HepG2 (cell line): ENCODE measurements at regions not wholly inside any gene's neighbourhood (a gene's known extent, or its start where the extent isn't known, plus 50 kb on each side); places are given as distances from the start of the nearest gene placed in this dataset.

Source experiments
- ATAC-seq: fragments of 200-7000 bp; cut with Tn5 transposase; 3 replicates; pipeline ENCODE4 v1.9.1; 2020; ENCODE audit warnings: mild to moderate bottlenecking, moderate library complexity
- BruUV-seq: library from RNA; stranded (reverse); fragments of 400-500 nt; replicated peaks from 2 replicates; lab custom pipeline; 2021; lab: Mats Ljungman, UMichigan
- CTCF ChIA-PET: fragments of 300-600 bp; formaldehyde crosslinking; extraction: SDS; loops from one replicate; lab custom pipeline; 2021; ENCODE audit warnings: low total read pairs, inconsistent platforms, low intra/inter-chr PET ratio; lab: Yijun Ruan, JAX
- POLR2A ChIA-PET: fragments of 350-600 bp; sonication (Branson Sonifier 250); formaldehyde crosslinking; loops from one replicate; lab custom pipeline; 2020; ENCODE audit warnings: antibody characterized with exemption, inconsistent platforms; lab: Yijun Ruan, JAX
- DNase-seq: peaks from one replicate; pipeline ENCODE4 v3.0.0-alpha.2; 2015; ENCODE audit warnings: low spot score
- FAIRE-seq: peaks from 3 replicates; lab custom pipeline; 2011; peaks lifted over from hg19 to GRCh38; lab: Jason Lieb, UNC
- H2AFZ ChIP-seq: one replicate; pipeline ENCODE4 v1.6.1; 2011; ENCODE audit warnings: low read length, inconsistent platforms
- H3K27ac ChIP-seq: fragments of 300-600 bp; 3 replicates; pipeline ENCODE4 v1.8.0; 2011; ENCODE audit warnings: mixed run types, mild to moderate bottlenecking, mixed read lengths, low read length, inconsistent platforms; ENCODE audit not compliant: insufficient read depth; ENCODE audit errors: extremely low read length
- H3K27me3 ChIP-seq, 2 experiments: fragments of 200-600 bp in 1 of 2; 2 replicates in 1 of 2; 3 replicates in 1 of 2; pipeline versions ENCODE4 v1.6.0 to v1.8.0; 2011; ENCODE audit warnings: low read length in 2 of 2, mild to moderate bottlenecking in 2 of 2, moderate library complexity in 2 of 2, inconsistent platforms in 1 of 2; ENCODE audit not compliant: insufficient read depth in 2 of 2, control insufficient read depth in 1 of 2
- H3K36me3 ChIP-seq, 2 experiments: fragments of 200-600 bp in 1 of 2; replicated peaks in 1 of 2; 2 replicates in 1 of 2; 3 replicates in 1 of 2; pipeline versions ENCODE4 v1.5.1 to v1.8.0; 2011; ENCODE audit warnings: low read length in 2 of 2, inconsistent platforms in 1 of 2; ENCODE audit not compliant: insufficient read depth in 2 of 2, control insufficient read depth in 1 of 2
- H3K4me1 ChIP-seq: 2 replicates; pipeline ENCODE4 v1.5.1; 2012; ENCODE audit warnings: low read length, inconsistent platforms; ENCODE audit not compliant: insufficient read depth
- H3K4me2 ChIP-seq: 2 replicates; pipeline ENCODE4 v1.6.0; 2011; ENCODE audit warnings: low read depth, low read length, inconsistent platforms
- H3K4me3 ChIP-seq, 3 experiments: fragments of 200-600 bp in 1 of 3; sonication (generic), shearing (Covaris generic) in 1 of 3; replicated peaks in 1 of 3; 2 replicates each; pipeline ENCODE4 v1.5.1; 2011 to 2016; ENCODE audit warnings: low read length in 3 of 3, inconsistent platforms in 2 of 3, low read depth in 2 of 3, mild to moderate bottlenecking in 2 of 3, control low read depth in 1 of 3, mixed read lengths in 1 of 3; ENCODE audit not compliant: insufficient read depth in 1 of 3
- H3K79me2 ChIP-seq: one replicate; pipeline ENCODE4 v1.6.1; 2011; ENCODE audit warnings: low read length, inconsistent platforms; ENCODE audit not compliant: insufficient read depth
- H3K9ac ChIP-seq: 2 replicates; pipeline ENCODE4 v1.6.0; 2011; ENCODE audit warnings: mild to moderate bottlenecking, low read depth, low read length, inconsistent platforms; ENCODE audit not compliant: insufficient read depth
- H3K9me3 ChIP-seq: 2 replicates; pipeline ENCODE4 v1.5.1; 2012; ENCODE audit warnings: mild to moderate bottlenecking, low read length
- H4K20me1 ChIP-seq: 2 replicates; pipeline ENCODE4 v1.6.0; 2011; ENCODE audit warnings: inconsistent platforms, mild to moderate bottlenecking, low read length, moderate library complexity; ENCODE audit not compliant: insufficient read depth
- KAT7 ChIP-seq: IDR thresholded peaks from 2 replicates; pipeline ENCODE4 v1.6.1; 2018; ENCODE audit warnings: borderline replicate concordance, missing compliant biosample characterization
- KDM3A ChIP-seq: IDR thresholded peaks from 2 replicates; pipeline ENCODE4 v1.6.1; 2018; ENCODE audit warnings: low read depth, missing compliant biosample characterization
- KDM5B ChIP-seq: sonication (generic); formaldehyde crosslinking; IDR thresholded peaks from 2 replicates; pipeline ENCODE4 v1.4.0; 2020; ENCODE audit warnings: missing genetic modification reagents, mild to moderate bottlenecking, borderline replicate concordance
- PHF21A ChIP-seq: sonication (generic); formaldehyde crosslinking; IDR thresholded peaks from 2 replicates; pipeline ENCODE4 v1.5.0; 2020; ENCODE audit warnings: mild to moderate bottlenecking, missing genetic modification reagents
- RELA ChIP-seq: sonication (generic); formaldehyde crosslinking; IDR thresholded peaks from 2 replicates; pipeline ENCODE4 v1.4.0; 2020; ENCODE audit warnings: missing genetic modification reagents
- REXO4 ChIP-seq: sonication (generic); formaldehyde crosslinking; IDR thresholded peaks from 2 replicates; pipeline ENCODE4 v1.8.0; 2022; ENCODE audit warnings: missing genetic modification reagents, mild to moderate bottlenecking, borderline replicate concordance
- SMAD9 ChIP-seq: sonication (generic); formaldehyde crosslinking; IDR thresholded peaks from 2 replicates; pipeline ENCODE4 v1.5.1; 2020; ENCODE audit warnings: mild to moderate bottlenecking, missing genetic modification reagents
- UBTF ChIP-seq: sonication (generic); formaldehyde crosslinking; IDR thresholded peaks from 2 replicates; pipeline ENCODE4 v1.4.0; 2020; ENCODE audit warnings: mild to moderate bottlenecking, missing genetic modification reagents
- ZBTB43 ChIP-seq: sonication (generic); formaldehyde crosslinking; conservative IDR thresholded peaks from 2 replicates; pipeline ENCODE4 v1.4.0; 2020; ENCODE audit warnings: missing genetic modification reagents
- ZMYM2 ChIP-seq: sonication (generic); formaldehyde crosslinking; IDR thresholded peaks from 2 replicates; pipeline ENCODE4 v1.8.0; 2022; ENCODE audit warnings: mild to moderate bottlenecking, missing genetic modification reagents
- ZNF124 ChIP-seq: sonication (generic); formaldehyde crosslinking; IDR thresholded peaks from 2 replicates; pipeline ENCODE4 v1.4.0; 2020; ENCODE audit warnings: missing genetic modification reagents
- ZNF205 ChIP-seq: IDR thresholded peaks from 2 replicates; pipeline ENCODE4 v1.6.1; 2018; ENCODE audit warnings: missing biosample characterization, missing genetic modification reagents
- ZNF431 ChIP-seq: sonication (generic); formaldehyde crosslinking; IDR thresholded peaks from 2 replicates; pipeline ENCODE4 v1.9.0; 2022; ENCODE audit warnings: missing genetic modification reagents, low read depth, mild to moderate bottlenecking, borderline replicate concordance
- ZNF660 ChIP-seq: sonication (generic); formaldehyde crosslinking; IDR thresholded peaks from 2 replicates; pipeline ENCODE4 v1.5.1; 2020; ENCODE audit warnings: mild to moderate bottlenecking, low read depth, missing genetic modification reagents, borderline replicate concordance
- ZZZ3 ChIP-seq: sonication (generic); formaldehyde crosslinking; IDR thresholded peaks from 2 replicates; pipeline ENCODE4 v1.4.0; 2020; ENCODE audit warnings: missing genetic modification reagents, mild to moderate bottlenecking, borderline replicate concordance
- WGBS: methylation state at CpG from one replicate; pipeline ENCODE4 v1.1.6; 2017; ENCODE audit warnings: low lambda C conversion rate; 5-methylcytosine and 5-hydroxymethylcytosine counted together
- in situ Hi-C: cut with HindIII; loops from 2 replicates; pipeline ENCODE4 v1.10.0; 2017; ENCODE audit warnings: low pct_unique_long_range_greater_than_20kb; ENCODE audit not compliant: extremely low pct_ligation_motif_present
- intact Hi-C: fragments of 100-400 bp; cut with micrococcal nuclease; formaldehyde crosslinking; loops from one replicate; pipeline ENCODE4 v1.10.0; 2022; ENCODE audit not compliant: unreplicated experiment

GRCh38 chr3:144350125-144350524 lies 378.5 kb downstream of the DIPK2A start:
- CTCF ChIA-PET, result no interaction called here
- Histone ChIP-seq H3K9ac (no peak overlapping the region), H2AFZ (no peak overlapping the region), H3K4me1 (no peaks in the 10 kb centered on the region), H3K27ac (no peak overlapping the region), H3K79me2 (no peaks in the 10 kb centered on the region), H3K9me3 (no peaks in the 10 kb centered on the region), H3K27me3 (no peaks in the 10 kb centered on the region), H3K36me3 (no peaks in the 10 kb centered on the region), H4K20me1 (no peaks in the 10 kb centered on the region), H3K4me3 (no peak overlapping the region), H3K4me2 (no peak overlapping the region)
- POLR2A ChIA-PET, result no interaction called here
- WGBS, result 18% methylated on average over 3 of the region's 3 CpGs
- in situ Hi-C loops (no loop called here), intact Hi-C loops (no loop called here)
- no TSS peak for BruUV-seq
- no peak for ATAC-seq
- TF ChIP-seq ZMYM2 (CRISPR knock-in tag), result no peak
- TF ChIP-seq ZNF431 (CRISPR knock-in tag), result no peak
- no peak for FAIRE-seq
- no peak for DNase-seq

- no peak for TF ChIP-seq ZNF660 (CRISPR knock-in tag)
- no peak for TF ChIP-seq RELA (CRISPR knock-in tag)
- no peak for TF ChIP-seq ZBTB43 (CRISPR knock-in tag)
- TF ChIP-seq KDM3A (CRISPR knock-in tag), result no peak
- no peak for TF ChIP-seq UBTF (CRISPR knock-in tag)
- TF ChIP-seq SMAD9 (CRISPR knock-in tag), result no peak
- TF ChIP-seq ZNF205, result no peak
- TF ChIP-seq KDM5B (CRISPR knock-in tag), result no peak
- no peak for TF ChIP-seq ZZZ3 (CRISPR knock-in tag)
- TF ChIP-seq KAT7 (CRISPR knock-in tag), result no peak
- TF ChIP-seq ZNF124 (CRISPR knock-in tag), result no peak
- no peak for TF ChIP-seq REXO4 (CRISPR knock-in tag)
- no peak for TF ChIP-seq PHF21A (CRISPR knock-in tag)
- Histone ChIP-seq H4K20me1 (no peaks in the 10 kb centered on the region), H3K36me3 (no peaks in the 10 kb centered on the region), H3K4me2 (no peak overlapping the region), H3K9me3 (no peaks in the 10 kb centered on the region), H3K4me3 (no peak overlapping the region), H3K27me3 (no peaks in the 10 kb centered on the region), H3K79me2 (no peaks in the 10 kb centered on the region), H3K9ac (no peak overlapping the region), H3K27ac (no peak overlapping the region), H2AFZ (no peak overlapping the region), H3K4me1 (no peaks in the 10 kb centered on the region)
- in situ Hi-C loops, result no loop called here
- ChIA-PET CTCF (no interaction called here), POLR2A (no interaction called here)
- DNase-seq (no peak), FAIRE-seq (no peak), ATAC-seq (no peak)
- 11% methylated on average over 2 of the region's 2 CpGs for WGBS
- no TSS peak for BruUV-seq
- intact Hi-C loops, result no loop called here
These were observed 379.4 kb downstream of the DIPK2A start for GRCh38 chr3:144351011-144351410.
